DMS 273 (cell line): ENCODE measurements at regions not wholly inside any gene's neighbourhood (a gene's known extent, or its start where the extent isn't known, plus 50 kb on each side); places are given as distances from the start of the nearest gene placed in this dataset.
"Not testable (repeated sequence)": the region's sequence is repeated elsewhere in the genome, so short reads cannot be mapped to it uniquely, and the experiment has no call there.

ENCODE experiments used
- DNase-seq: peaks from one replicate; lab custom pipeline; 2025; ENCODE audit not compliant: unreplicated experiment; lab: John Stamatoyannopoulos, UW

DNA sequence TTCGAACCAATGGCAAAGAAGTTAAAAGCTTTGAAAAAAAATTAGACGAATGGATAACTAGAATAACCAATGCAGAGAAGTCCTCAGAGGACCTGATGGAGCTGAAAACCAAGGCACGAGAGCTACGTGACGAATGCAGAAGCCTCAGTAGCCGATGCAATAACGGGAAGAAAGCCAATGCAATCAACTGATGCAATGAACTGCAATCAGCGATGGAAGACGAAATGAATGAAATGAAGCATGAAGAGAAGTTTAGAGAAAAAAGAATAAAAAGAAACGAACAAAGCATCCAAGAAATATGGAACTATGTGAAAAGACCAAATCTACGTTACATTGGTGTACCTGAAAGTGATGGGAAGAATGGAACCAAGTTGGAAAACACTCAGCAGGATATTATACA is 52.6 kb upstream of the MRPS30 start:
- not testable (repeated sequence) for DNase-seq

DNA sequence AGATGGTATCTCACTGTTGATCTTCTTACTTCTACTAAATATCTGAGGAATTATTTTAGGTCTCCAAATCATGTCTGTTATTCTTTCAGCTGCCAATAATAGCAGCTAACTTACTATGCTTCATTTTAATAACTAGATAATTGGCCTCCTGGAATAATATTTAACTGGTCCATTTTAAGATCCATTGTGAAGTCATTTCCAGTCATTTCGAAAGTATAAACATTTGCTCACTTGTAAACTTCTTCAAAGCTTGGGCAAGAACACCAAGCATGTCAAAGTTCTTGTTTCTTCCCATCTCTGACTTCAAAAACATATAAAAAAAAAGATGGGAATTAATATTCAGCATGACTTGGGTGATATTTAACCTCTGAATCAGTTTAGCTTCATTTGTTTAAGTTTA is 61.4 kb upstream of the MRPS30 start:
- no peak for DNase-seq

DNA sequence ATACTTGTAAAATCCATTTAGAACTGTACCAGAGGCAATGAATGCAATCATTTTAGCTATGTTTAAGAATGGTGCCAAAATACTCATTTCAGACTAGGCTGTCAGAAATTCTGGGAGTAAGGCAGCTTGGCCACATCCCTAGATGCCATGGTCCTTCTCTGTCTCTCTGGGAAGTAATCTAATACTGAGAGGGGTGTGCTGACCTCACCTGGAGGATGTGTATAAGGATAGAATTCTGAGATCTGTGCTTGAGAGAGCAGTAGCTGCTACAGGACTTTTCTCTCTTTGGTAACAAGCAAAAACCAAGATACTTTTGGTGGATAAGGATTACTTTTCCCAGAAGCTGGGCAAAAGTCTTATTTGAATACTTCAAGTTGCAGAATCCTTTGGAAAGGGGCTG is 68.1 kb upstream of the MRPS30 start:
- DNase-seq = no peak

DNA sequence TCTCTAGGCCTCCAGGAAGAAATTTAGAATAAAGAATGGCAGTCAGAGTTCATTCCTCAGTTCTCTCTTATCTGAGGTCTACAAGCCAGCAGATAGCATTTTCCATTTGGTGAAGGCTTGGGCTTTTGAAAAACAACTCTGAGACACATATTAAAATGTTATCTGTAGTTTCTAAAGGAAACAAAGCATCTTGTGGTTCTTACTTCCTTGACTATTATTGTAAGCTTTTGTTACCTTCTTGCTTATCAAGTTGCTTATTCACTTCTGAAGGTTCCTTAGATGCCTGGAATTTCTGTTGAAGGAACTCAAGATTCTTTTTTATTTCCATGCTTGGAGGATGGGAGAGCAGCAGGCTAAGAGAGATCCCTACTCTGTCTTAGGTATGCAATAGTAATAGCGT is 79.2 kb upstream of the MRPS30 start:
- DNase-seq = no peak

DNA sequence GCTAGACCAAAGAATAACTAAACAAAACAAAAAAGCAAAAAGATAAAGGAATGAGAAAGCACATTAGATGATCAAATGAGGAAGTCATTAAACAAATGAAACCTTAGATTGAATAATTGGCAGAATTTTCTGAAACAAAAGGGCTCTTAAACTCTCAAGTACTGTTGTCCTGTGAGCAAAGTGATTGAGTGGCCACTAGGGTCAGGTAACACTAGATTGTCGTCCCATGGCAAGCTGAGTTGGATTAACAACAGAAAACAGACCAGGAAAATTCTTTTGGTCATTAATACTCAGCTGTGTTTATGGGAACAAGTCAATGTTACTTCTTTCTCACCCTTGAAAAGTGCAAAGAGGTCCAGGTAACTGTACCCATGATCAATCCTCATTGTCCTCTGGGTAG is 81.6 kb upstream of the MRPS30 start:
- DNase-seq = no peak

DNA sequence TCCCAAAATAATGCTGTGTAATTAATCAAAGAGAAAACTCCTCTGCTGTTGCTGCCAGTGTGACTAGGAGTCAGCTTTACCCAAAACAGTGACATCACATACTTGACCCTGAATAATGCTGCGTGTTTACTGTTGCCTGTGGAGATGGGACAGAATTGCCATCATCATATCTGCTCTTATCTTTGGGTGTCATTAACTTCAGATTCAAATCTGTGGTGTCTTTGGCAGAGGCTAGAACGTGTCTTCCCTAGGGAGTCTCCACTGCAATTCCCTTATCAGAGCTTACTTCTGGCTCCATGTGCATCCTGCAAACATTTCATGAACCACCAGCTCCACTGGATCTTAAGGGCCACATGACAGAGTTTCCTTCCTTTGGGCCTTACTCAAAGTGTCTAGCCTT is 88.9 kb upstream of the MRPS30 start:
- DNase-seq = no peak

DNA sequence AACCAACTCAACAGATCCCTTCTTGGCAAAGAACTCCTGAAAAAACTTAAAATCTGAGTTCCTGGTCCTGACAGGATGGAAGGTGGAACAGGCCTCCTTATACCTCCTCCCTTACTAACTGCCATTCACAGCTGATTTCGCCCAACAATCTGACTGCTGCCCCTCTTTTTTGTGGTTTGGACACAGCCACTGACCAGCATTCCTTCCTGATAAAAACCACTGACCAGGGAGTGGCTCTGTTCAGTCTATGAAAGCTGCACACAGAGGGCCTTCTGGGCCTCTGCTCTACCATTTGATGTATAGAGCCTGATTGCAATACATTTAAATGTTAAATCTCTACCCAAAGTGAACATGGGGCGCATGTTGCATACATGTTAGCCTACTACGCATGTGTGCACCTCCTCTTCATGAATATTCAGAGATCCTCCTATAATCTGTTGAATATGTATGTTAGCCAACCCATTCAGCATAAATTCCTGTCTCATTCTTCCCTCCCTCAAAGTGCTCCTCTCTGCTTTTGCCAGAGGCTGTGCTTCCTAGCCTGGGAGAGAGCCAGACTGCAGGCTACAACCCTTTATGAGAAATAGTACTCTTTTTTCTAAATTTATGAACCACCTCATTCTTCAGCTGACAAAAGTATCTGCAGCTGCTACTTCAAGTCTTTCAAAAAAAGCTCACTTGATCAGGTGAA is 93.7 kb upstream of the MRPS30 start:
- no peak for DNase-seq

DNA sequence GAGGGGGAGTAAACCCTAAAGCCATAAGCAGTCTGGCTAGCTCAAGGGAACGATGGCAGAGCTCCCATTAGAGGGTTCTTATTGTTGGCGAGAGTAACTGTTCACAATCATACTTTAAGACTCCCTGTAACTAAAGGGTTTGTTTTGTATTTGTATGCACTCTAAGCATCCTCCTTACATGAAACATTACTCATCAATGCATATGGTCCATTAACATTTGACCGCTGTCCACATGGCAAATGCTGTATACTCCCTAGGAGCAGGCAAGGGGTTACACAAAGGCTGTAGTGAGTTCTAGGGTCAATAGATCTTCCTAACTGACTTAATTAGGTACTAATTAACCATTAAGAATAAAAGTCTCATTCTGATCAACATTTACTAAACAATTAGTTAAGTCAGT is 95.3 kb upstream of the MRPS30 start:
- DNase-seq = no peak

DNA sequence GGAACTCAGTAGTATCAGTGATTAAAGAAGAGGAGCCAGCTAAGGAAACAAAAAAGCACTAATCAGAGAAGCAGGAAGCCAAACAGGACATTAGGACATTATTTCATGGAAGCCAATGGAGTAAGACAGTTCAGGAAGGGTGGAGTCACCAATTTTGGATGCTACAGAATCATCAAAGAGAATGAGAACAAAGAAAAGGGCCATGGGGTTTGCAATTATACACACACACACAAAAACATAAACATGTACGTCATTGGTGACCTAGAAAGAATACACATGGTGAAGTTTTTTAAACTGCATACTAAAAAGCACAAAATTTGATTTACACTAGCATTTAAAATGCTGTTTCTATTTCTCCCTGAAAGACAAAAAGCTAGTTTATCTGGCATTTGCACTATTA is 96.8 kb upstream of the MRPS30 start:
- no peak for DNase-seq

DNA sequence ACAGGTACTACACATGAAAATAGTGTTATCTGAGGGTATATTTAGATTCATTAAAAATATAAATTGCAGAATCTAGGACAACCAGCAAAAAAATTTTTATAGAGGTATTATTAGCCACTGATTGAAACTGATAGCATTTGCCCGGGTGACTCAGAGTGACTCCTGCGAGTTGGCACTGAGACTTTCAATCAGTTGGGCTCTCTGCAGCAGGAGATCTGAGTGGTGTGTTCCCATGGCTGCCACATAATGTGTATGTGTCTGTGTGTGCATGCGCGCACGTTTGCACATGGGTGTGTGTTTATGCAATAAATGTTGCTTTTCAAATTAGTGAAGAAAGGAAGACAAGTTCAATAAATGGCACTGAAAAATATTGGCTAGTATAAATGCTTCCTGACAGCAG is 100.1 kb upstream of the MRPS30 start:
- no peak for DNase-seq

DNA sequence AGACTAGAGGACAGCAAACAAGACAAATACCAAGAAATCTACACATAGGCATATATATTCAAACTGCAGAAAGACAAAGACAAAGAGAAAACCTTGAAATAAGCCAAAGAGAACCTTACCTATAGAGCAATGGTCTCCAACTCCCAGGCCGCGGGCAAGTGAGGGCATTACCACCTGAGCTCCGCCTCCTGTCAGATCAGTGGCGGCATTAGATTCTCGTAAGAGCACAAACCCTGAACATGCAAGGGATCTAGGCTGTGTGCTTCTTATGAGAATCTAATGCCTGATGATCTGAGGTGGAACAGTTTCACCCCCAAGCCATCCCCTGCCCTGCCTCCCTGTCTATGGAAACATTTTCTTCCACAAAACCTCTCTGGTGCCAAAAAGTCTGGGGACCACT is 101.0 kb upstream of the MRPS30 start:
- no peak for DNase-seq

DNA sequence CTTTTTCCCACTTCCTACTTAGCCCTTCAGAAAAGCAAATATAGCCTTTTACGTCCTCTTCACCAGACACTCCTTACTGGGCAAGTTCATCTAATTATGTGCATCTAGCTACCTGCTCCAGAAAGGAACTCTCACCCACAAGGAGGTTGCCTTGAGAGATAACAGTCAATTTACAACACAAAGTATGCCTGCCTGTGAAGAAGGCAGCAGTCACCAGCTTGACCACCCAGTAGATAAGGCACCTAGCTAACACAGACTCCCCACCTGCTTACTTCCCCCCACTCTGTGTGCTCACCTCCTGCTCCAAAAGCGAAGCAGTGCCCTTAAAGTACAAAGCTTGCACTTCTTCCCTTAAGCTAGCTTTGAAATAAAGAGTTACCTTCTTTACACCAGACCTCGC is 111.7 kb upstream of the MRPS30 start:
- DNase-seq = no peak

DNA sequence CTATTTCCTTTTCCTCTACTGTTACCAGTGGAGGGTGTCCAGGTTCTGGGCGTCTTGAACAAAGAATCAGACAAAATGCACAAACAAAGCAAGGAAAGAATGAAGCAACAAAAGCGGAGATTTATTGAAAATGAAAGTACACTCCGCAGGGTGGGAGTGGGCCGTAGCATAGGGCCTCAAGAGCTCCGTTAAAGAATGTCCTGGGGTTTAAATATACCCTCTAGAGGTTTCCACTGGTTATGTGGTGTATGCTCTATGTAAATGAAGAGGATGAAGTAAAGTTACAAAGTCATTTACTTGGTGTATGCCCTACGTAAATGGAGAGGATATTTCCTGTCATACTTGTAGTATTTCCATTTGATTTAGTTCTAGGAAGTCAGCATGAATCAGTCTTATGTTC is 113.5 kb upstream of the MRPS30 start:
- DNase-seq = no peak

DNA sequence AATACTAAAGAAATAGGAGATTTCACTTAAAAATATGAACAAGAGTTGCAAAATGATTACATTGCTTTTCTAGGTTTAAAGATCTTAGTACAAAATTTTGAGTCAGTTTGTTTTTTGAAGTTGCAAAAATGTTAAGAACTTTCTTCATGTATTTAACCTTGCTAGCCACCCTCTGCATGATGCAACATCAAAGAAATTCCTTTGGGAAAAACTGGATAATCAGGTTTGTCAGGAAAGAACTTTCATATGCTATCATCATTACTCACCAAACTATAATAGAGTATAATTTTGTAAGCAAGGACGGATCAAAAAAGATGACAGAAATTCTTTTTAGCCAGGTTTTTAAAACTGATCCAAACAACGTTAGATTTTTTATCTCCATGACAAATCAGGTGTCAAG is 116.9 kb upstream of the MRPS30 start:
- no peak for DNase-seq

DNA sequence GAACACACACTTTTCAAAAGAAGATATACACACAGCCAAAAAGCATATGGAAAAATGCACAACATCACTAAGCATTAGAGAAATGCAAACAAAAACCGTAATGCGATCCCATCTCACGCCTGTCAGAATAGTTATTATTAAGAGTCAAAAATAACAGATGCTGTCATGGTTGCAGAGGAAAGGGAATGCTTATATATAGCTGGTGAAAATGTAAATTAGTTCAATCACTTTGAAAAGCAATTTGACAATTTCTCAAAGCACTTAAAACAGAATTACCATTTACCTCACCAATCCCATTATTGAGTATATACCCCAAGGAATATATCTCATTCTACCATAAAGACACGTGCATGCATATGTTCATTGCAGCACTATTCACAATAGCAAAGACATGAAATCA is 126.8 kb upstream of the MRPS30 start:
- no peak for DNase-seq

DNA sequence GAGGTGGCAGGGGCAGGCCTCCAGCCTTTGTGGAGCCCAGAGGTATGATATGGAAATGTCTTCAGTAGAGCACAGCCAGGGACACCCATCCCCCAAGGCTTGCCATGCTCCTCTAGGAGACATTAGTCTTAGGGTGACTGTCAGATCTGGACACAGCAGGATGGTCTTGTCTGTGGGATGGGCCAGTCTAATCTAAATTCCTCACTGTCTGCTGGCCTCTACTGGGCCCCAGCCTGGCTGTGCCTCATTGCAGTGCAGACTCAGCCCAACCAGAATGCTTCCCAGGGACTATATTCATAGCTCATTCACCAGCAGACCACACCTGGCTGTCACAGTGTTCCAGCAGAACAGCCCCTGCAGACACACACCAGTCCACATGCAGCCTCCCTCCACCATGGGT is 129.5 kb upstream of the MRPS30 start:
- no peak for DNase-seq

DNA sequence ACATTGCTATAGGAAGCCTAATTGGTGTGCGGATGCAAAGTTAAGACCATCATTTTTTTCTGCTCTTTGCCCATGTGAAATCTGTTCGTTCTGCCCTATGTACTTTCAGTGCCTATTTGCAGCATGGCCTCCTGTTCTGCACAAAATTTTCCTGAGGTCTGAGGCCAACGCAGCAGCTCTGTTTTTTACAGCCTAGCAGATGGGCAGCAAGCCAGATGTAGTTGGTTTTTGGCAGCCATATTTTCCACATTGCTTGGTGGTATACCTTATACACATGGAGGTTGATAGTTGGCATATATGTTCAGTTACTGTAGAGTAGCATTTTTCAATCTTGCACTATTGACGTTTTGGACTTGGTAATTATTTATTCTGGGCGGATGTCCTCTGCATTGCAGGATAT is 133.5 kb upstream of the MRPS30 start:
- no peak for DNase-seq

DNA sequence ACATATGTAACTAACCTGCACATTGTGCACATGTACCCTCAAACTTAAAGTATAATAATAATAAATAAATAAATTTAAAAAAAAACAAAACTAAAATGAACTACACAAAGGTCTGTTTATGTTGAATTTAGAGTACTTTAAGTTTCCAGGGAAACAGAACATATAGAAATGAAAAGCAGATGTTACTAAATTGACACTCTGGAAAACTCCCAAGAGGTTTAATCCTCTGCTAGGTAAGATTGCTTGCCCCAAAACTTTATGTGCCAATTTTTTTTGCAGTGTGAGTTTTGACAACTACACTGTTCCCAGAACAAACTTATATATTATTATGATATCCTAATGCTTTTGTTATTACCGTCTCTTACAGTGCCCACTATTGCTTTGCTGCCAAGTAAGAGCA is 134.3 kb upstream of the MRPS30 start:
- DNase-seq = no peak

DNA sequence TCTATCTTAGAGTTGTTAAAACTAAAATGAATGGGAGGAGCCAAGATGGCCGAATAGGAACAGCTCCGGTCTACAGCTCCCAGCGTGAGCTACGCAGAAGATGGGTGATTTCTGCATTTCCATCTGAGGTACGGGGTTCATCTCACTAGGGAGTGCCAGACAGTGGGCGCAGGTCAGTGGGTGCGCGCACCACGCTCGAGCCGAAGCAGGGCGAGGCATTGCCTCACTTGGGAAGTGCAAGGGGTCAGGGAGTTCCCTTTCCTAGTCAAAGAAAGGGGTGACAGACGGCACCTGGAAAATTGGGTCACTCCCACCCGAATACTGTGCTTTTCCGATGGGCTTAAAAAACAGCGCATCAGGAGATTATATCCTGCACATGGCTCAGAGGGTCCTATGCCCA is 140.3 kb upstream of the MRPS30 start:
- DNase-seq = not testable (repeated sequence)

DNA sequence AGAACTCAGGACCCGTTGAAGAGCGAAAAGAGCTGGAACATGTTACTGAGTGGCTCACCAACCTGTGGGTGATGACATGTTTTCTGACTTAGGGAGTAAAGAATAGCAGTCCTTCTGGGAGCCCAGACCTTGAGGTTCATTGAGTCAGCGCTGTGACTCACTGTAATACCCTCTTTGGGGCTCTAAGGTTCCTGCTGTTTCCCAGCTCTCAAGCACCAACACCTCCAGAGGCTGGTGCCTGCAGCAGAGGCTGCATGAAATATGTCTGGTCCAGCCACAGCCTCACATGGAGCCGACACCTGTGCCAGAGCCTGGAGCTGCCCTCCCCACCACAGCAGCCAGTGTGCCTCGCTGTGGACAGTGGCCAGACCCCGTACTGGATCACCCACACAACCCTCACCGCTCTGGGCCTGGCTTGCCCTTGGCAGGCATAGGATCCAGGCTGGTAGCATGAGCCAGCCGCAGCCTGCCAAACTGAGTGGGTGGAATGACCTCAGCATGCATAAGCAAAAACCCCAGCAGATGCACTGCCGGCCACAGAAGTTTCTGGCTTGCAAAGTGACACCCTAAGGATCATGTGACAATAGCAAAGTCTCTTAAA is 143.5 kb upstream of the MRPS30 start:
- peak; percentile 3 for DNase-seq

DNA sequence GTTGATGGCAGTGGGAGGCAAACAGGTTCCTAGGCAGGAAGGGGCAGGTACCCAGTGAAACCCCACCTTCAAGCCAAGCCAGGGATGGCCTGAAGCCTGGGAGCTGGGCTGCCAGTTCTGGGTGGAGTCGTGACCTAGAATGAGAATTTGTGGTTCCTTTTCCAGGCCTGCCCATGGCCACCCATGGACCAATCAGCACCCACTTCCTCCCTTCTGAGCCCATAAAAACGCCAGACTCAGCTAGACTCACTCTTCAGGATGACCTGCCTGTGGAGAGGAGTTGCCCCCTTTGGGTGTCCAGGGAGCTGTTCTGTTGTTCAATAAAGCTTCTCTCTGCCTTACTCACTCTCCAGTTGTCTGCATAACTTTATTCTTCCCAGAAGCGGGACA is 144.0 kb upstream of the MRPS30 start:
- DNase-seq = no peak

DNA sequence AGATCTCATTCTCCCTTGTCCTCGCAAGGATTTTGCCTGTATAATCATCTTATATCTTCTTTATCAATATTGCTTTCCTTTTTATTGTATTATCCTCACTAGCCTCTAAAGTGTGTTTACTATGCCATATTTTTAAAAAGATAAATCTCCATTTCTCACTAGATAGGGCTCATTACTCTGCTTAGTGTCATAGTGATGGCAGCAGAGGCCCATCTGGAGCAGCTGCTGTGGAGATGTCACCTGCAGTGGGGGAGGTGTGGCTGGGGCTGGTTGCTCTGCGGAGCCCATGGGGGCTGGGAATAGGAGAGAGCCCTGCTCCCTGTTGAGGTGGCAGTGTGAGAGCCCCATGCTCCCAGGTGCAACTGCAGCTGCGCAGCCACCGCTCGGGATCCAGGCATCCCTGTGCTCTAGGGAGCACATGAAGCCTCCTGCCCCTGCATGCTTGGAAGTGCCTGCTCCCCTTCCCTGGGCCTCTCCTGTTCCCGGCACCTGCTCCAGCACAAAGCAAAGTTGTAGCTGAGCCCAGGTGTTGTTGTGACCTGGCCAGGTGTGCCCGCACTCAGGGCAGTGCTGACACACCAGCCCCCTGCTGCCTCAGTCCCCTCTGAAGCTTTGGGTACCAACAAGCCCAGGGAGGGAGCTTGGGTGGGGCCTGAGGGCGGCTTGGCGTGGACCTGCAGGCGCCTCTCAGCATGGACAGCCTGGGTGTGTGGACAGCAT is 144.6 kb upstream of the MRPS30 start:
- no peak for DNase-seq

DNA sequence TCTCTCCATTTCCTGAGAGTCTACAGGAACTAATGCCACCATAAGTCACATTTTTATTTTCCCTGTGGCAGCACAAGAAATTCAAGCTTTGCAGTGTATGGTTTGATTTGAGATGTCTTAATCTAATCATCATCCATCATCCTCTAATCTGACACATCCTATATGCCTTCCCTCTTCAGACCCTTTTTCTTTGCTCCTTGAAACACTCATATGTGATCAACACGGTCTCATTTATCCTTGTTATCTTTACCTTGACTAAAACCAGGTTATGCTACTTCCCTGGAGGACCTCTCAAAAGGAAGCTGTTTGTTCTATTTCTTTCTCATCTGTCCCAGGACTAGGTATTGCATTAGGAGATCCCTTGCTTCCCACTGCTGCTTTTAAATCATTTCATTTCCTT is 146.9 kb upstream of the MRPS30 start:
- no peak for DNase-seq
